EH (cell line): ENCODE measurements at regions not wholly inside any gene's neighbourhood (a gene's known extent, or its start where the extent isn't known, plus 50 kb on each side); places are given as distances from the start of the nearest gene placed in this dataset.
"Not testable (repeated sequence)": the region's sequence is repeated elsewhere in the genome, so short reads cannot be mapped to it uniquely, and the experiment has no call there.

Experiments
- DNase-seq: peaks from one replicate; pipeline ENCODE4 v3.0.0-alpha.2; 2015; ENCODE audit warnings: low read depth

- no peak for DNase-seq
Observed at GRCh38 chr15:55126111-55126510, 70.6 kb downstream of the RSL24D1 start.

- no peak for DNase-seq
Observed at GRCh38 chr15:55124616-55125015, 72.1 kb downstream of the RSL24D1 start.

DNA sequence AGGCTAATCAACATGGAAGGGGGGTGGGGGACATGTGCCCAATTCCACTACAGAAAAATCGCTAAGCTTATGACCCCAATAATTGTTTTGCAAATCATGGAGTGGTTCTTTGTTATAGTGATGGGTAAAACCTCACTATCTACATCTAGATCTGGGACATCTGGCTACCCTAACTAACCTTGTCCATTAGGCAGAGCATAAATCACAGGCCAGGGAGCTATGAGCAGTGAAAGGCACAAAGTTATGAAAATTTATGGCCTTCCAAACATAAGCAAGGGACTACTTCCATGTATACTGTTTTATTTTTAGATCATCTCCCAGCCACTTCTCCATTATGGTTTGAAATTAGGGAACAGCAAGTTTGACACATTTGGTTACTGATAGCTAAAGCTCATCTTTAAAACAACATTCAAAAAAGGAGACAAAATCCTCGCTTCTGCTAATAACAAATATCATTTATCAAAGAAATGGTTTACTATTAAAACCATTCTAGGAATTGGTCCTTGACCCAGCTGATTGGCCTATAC lies 78.3 kb downstream of the RSL24D1 start:
- DNase-seq = no peak

GRCh38 chr15:55116636-55117035 lies 80.1 kb downstream of the RSL24D1 start:
- DNase-seq = no peak

GRCh38 chr15:55113736-55114135 lies 83.0 kb downstream of the RSL24D1 start:
- DNase-seq = no peak

DNA sequence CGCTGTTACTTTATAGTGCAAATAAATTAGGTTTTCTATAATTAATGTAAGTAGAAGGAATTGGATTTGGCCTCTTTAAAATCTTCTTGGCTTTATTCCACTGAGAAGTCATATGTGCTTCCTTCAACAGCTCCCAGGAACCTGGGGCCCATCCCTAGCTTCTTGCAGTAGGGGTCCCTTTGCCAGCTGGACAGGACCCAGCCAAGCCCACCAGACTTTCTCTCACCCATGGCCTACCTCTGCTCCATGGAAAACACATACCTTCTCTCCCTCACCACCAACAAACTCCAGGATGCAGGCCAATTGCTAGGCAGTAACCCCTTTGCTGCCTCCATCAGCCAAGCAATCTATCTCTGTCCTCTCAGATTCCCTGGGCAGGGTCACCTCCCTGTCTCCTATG lies 84.0 kb downstream of the RSL24D1 start:
- no peak for DNase-seq

DNA sequence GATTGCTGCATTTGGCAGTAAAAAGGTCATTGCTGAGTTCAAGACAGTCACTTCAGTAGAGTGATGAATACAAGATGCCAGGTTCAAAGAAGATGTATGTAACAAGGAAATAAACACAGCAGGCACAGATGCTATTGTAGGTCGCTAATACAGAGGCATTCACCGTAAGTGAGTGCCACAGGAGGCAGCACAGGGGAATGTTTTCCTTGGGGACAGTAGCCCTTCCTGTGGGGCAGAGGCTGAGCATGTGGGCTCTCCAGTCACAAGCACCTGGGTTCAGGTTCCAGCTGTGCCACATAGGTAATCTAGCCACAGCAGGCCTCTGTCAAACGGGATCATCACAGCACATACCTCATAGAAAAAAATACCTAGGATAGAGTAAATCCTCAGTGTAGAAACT lies 86.3 kb downstream of the RSL24D1 start:
- no peak for DNase-seq

DNA sequence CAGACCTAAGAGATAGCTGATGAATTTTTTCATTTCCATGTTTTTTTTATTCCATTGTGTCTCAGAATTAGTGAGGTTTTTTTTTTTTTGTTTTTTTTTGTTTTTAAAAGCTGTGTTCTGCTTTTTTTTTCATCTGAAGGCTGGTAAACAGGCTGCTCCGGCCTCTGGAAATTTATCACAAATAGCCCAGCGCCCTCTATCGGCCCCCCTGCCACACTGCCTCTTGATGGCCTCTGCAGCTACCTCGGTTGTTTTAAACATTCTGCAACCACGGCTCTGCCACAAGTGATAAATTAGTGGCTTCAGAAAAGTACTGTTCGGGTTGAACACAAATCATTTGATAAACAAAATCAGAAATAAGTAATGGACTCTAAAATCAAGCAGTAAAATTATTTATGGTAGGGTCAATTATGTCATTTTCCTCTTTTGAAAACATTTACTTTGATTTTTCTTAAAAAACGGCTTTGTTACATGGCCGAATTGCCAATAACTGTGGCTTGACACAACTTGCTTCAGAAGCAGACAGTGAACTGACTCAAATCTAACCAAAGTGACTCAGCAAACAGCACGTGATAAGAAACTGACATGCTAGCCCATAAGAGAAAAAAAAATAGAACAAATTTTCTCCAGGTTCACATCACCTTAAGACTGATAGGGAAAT lies 87.8 kb downstream of the RSL24D1 start:
- DNase-seq = peak; percentile 25

- no peak for DNase-seq
Observed at GRCh38 chr15:55108448-55108847, 88.3 kb downstream of the RSL24D1 start.

DNA sequence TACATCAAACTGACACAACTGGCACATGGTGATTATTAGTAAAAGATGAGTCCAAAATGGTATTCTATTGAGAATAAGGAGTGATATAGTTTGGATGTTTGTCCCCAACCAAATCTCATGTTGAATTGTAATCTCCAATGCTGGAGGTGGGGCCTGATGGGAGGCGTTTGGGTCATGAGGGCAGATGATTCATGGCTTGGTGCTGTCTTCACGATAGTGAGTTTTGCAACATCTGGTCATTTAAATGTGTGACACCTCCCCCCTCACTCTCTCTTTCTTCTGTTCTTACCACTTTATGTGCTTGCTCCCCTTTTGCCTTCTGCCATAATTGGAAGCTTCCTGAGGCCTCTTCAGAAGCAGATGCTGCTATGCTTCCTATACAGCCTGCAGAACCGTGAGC lies 90.6 kb downstream of the RSL24D1 start:
- DNase-seq = no peak

- DNase-seq = no peak
Observed at GRCh38 chr15:55094136-55094535, 102.6 kb downstream of the RSL24D1 start.

DNA sequence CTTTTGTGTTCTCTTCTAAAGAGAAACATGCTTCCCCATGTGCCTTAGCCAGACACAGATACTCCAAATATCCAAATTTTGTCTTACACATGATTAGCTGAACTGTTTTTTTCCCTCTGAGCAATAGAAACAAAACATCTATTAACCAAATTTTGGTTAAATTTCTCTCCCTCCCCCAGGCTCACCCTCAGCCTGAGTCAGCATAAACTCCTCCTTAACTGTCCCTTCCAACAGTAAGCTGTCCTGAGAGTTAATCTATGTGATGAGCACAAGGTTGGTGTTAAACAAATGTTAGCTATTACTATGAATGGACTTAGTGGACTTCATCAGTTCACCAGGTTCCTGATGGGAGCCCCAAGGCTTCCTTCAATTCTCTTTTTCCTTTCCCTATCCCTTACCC lies 108.5 kb downstream of the RSL24D1 start:
- no peak for DNase-seq

DNA sequence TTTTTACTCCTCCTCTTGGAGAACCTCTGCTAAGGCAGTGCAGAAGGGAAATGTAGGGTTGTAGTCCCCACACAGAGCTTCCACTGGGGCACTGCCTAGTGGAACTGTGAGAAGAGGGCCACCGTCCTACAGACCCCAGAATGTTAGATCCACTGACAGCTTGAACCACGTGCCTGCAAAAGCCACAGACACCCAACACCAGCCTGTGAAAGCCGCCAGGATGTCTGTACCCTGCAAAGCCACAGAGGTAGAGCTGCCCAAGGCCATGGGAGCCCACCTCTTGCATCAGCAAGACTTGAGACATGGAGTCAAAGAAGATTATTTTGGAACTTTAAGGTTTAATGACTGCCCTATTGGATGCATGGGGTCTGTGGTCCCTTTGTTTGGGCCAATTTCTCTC lies 112.1 kb downstream of the RSL24D1 start:
- DNase-seq = no peak

DNA sequence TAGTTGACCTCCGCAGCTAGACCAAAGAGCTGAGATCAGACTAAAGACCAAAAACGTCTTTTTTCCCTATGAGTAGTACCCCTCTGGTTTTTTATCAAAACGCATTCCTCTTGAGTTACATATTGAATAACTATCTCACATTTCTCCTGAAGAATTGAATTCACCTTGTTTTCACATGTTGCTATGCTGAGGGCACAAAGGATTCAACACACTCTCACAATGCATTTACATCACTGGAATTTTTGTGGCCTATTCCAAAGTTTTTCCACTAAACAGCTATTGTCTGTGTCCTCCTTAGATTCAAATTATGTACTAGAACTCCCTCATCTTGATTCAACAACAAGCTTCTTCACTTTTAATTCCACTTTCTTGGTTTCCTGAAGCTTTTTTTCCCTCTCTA lies 112.5 kb downstream of the RSL24D1 start:
- DNase-seq = no peak

- not testable (repeated sequence) for DNase-seq
Observed at GRCh38 chr15:55077052-55077451, 119.7 kb downstream of the RSL24D1 start.

DNA sequence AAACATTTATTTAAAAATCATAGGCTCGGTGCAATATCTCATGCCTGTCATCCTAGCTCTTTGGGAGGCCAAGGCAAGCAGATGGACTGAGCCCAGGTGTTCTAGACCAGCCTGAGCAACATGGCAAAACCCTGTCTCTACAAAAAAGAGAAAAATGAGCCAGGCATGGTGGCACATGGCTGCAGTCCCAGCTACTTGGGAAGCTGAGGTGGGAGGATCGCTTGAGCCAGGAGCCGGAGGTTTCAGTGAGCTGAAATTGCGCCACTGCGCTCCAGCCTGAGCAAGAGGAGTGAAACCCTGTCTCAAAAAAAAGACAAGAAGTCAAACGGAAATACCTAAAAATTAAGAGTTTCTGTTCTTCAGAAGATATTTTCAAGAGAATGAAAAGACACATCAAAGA lies 122.3 kb downstream of the RSL24D1 start:
- no peak for DNase-seq

- DNase-seq = not testable (repeated sequence)
Observed at GRCh38 chr15:55063970-55064369, 132.8 kb downstream of the RSL24D1 start.

DNA sequence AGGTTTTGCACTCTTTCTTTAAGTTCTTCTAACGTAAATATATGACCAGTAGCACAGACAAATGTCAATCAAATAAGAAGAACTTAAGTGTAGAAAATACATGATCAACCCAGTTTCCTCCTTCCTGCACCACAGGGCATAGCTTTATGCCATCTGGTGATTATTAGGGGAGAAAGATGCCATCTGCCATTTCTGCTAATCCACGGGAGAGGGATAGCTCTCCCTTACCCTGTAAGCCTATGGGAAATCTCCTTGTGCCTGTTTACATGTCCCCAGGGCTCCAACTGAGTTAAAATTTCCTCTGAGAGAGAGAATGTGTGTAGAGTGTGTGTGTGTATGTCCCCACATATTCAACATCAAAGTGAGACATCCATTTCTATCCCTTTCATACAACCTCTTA lies 135.9 kb downstream of the RSL24D1 start:
- no peak for DNase-seq

DNA sequence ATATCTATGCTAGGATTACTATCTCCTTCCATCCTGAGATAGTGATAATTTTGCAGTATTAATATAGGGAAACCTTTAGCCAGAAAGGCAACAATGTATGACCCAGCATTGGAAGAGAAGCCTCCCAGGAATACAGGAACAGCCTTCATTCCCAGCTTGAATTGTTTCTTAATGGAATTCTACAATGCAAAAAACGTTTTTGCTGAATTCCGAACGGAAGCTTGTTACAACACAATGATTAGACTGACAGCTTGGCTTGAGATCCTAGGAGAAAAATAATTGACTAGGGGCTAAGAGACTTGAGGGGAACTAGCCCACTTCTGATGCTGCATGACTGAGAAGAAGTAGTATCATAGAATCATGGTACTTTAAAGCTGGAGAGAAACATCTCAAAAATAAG lies 140.2 kb downstream of the RSL24D1 start:
- DNase-seq = no peak

DNA sequence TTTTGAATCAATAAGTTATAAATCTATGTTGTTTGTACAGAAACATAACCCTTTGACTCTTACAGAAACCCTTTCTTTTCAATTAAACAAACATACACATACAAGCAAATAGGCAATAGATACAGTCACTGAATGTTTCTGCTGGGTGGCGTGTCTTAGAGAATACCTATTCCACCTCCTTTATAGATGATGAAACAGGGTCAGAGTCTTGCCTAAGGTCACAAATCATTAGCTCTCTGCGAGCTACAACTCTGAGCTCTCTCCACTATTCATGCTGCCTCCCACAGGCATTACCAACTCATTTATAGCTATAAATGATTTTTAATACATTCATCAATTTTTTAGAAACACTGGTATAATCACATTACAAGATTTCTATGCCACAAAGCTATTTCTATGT lies 152.6 kb downstream of the RSL24D1 start:
- DNase-seq = no peak

- no peak for DNase-seq
Observed at GRCh38 chr15:55037071-55037470, 159.7 kb downstream of the RSL24D1 start.

DNA sequence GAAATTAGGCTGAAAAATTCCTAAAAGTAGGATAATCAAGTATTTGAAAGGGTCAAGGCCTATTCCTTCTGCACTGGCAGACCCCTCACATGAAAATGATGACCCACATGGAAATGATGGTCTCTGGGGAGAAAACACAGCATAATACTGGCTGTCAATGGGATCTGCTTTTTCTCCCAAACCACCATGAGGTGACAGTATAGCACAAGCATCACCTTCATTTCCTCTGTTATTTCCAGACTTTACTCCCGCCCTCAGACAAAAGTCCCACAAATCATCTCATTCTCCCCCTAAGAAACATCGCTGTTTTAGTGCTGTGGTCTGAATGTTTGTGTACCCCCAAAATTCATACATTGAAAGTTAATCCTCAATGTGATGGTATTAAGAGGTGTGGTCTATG lies 161.0 kb downstream of the RSL24D1 start:
- no peak for DNase-seq

DNA sequence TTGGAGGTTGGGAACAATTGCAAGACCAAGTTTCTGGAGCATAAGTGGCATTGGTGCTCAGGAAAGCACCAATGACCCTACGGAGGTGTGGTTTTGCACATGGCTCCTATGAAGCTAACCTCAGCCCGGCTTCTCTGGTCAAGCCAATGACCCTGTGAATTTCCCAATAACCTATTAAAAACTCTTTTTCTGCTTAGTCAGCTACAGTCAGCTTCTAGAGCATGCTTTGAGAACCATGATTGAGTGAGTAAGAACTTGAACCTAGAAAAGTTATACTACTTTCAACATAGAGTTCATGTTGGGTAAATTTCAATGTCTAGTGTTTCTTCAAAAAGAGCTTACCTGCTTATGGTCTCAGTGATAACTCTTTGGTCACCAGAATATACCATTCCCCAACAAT lies 163.2 kb downstream of the RSL24D1 start:
- no peak for DNase-seq

DNA sequence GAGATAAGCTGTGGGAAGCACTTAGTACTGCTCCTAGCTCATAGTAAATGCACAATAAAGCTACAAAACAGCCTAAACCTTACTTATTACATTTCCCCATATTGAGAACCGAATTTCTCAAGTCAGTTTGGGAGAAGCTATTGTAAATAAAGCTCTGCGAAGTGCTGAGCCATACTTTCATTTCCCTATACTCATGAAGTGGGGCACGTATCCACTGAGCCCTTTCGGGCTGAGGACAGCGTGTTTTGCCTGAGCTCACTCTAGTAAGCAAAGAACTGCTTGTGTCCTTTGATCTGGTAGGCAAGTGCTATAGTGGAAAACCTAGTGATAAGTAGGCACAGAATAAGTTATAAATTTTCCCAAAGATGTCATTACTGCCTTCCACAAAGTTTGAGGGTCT lies 165.0 kb downstream of the RSL24D1 start:
- no peak for DNase-seq
